CD4-positive, alpha-beta T cell treated with Interleukin-12 subunit alpha and Interleukin-12 subunit beta, for 1 hour (primary cell): ENCODE measurements at regions not wholly inside any gene's neighbourhood (a gene's known extent, or its start where the extent isn't known, plus 50 kb on each side); places are given as distances from the start of the nearest gene placed in this dataset.
"Not testable (repeated sequence)": the region's sequence is repeated elsewhere in the genome, so short reads cannot be mapped to it uniquely, and the experiment has no call there.

Source experiments
- DNase-seq: peaks from one replicate; pipeline ENCODE4 v3.0.0-alpha.2; 2020

DNA sequence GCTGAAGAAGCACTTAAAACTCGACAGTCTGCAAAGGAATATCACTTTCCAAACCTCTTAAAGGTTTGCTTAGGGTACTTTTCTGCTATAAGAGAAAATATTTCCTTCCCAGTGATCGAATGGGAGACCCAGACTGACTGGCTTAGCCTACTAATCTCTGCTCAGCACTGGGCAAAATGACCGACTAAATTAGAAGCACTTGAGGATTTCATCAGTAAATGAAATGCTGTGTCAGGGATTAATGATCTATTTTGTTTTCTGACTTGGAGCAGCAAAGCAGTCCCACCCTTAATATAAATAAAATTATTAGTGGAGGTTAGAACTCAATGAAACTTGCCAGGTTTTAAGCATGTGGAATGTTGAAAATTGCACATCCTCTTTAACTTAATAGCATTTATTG lies 411.6 kb downstream of the NEBL start:
- DNase-seq, result no peak

- DNase-seq, result no peak
These were observed 416.1 kb downstream of the NEBL start for GRCh38 chr10:20481054-20481453.

DNA sequence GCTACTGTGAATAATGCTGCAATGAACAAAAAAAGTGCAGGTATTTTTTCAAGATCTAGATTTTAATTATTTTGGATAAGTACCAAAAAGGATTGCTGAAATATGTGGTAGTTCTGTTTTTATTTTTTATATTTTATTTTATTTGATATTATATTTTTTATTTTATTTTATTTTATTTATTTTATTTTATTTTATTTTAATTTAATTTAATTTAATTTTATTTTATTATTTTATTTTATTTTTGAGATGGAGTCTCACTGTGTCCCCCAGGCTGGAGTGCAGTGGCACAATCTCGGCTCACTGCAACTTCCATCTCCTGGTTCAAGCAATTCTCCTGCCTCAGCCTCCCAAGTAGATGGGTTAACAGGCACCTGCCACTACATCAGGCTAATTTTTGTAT lies 416.5 kb downstream of the NEBL start:
- DNase-seq, result not testable (repeated sequence)

DNA sequence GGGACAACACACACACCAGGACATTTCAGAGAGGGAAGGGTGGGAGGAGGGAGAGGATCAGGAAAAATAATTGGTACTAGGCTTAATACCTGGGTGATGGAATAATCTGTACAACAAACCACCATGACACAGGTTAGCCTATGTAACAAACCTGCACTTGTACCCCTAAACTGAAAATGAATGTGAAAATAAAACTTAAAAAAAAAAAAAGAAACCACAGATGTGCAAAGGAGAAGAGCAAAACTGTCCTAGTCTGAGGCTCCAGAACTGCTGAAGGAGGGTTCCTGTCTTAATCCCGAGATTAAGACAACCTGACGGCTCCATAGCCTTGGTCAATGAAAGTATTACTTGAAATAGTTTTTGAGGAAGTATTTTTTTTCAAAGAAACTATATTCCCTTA lies 423.0 kb downstream of the NEBL start:
- DNase-seq, result no peak

DNA sequence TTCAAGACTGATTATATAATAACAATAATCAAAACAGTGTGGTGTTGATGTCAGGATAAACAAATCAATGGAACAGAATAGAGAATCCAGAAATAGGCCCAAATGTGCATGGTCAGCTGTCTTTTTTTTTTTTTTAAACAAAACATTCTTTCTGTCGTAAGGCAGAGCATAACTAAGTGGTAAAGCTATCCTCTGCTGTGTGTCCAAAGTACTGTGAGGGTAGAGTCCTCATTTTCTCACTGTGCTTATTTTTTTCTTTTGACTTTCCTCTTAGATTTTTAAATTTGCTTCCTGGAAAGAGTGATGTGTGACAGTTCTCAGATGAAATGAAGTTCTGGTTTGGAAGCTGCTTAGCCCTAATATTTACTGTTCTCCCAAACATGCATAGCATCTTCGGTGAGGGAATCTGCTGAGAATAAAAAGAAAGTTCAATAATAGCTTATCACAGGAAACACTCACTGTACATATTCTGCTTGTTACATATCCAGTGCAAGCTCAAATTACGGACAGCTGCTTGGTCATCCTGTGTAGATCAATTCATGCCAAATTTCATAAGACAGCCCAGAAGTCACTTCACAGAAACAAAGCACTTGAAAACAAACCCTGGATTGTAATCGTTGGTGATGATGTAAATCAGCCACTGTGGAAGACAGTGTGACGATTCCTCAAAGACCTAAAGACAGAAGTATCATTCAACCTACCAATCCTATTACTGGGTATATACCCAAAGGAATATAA lies 423.9 kb downstream of the NEBL start:
- DNase-seq, result no peak

DNA sequence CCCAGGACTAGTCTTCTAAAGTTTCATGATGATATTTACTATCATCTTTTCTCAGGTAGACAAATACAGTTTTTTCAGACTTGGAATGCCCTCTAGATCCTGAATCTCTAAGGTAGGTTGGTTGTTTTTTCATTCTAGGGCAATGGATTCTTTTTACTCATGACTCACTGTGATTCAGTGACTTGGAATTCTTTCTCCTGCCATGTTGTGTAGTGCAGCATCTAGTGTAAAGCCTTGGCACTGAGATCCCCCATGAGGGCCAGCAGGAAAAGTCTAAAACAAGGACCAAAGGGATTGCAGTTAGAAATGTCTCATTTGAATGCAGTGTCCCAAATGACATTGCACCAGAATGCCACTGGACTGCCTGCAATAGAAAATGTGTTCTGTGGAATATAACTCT lies 430.4 kb downstream of the NEBL start:
- DNase-seq, result no peak

- DNase-seq, result no peak
These were observed 439.5 kb downstream of the NEBL start for GRCh38 chr10:20457649-20458048.

GRCh38 chr10:20455774-20456173 lies 441.3 kb downstream of the NEBL start:
- no peak for DNase-seq

GRCh38 chr10:20454331-20454730 lies 442.8 kb downstream of the NEBL start:
- DNase-seq, result no peak

- no peak for DNase-seq
These were observed 450.4 kb downstream of the NEBL start for GRCh38 chr10:20446561-20447193.

- no peak for DNase-seq
These were observed 454.0 kb downstream of the NEBL start for GRCh38 chr10:20443094-20443493.

GRCh38 chr10:20429742-20430141 lies 467.4 kb downstream of the NEBL start:
- DNase-seq, result no peak

GRCh38 chr10:20427821-20428220 lies 469.3 kb downstream of the NEBL start:
- no peak for DNase-seq

- no peak for DNase-seq
These were observed 478.8 kb downstream of the NEBL start for GRCh38 chr10:20418286-20418685.

- no peak for DNase-seq
These were observed 479.3 kb downstream of the NEBL start for GRCh38 chr10:20417791-20418190.

DNA sequence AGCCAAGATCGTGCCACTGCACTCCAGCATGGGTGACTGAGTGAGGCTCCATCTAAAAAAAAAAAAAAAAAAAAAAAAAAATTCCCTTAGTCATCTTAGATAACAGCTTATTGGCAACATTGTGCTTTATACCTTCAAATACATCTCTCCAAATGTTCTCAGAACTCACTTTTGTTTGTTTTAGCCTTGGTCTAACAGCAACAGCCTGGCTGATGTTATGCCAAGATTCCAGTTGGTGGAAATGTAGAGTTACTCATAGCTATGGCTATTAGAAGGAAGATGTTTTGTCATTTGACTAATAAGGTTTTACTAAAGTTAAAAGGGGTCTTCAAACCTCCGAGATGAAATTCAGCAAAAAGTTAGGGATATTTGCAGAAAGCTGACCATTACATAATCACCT lies 481.4 kb downstream of the NEBL start:
- DNase-seq, result no peak

DNA sequence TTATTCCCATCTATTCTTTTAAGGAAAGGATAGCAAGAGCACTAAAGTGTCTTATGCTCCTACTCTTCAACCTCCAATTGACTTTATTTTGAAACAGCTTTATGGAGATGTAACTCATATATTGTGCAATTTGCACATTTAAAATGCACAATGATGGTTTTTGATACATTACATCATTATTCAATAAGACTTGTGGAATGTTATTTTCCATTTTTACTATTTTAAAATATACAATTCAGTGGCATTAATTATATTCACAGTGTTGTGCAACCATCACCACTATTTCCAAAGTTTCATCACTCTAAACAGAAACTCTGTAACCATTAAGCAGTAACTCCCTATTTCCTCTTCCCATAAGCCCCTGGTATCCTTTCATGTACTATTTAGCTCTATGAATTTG lies 489.8 kb downstream of the NEBL start:
- DNase-seq, result no peak

DNA sequence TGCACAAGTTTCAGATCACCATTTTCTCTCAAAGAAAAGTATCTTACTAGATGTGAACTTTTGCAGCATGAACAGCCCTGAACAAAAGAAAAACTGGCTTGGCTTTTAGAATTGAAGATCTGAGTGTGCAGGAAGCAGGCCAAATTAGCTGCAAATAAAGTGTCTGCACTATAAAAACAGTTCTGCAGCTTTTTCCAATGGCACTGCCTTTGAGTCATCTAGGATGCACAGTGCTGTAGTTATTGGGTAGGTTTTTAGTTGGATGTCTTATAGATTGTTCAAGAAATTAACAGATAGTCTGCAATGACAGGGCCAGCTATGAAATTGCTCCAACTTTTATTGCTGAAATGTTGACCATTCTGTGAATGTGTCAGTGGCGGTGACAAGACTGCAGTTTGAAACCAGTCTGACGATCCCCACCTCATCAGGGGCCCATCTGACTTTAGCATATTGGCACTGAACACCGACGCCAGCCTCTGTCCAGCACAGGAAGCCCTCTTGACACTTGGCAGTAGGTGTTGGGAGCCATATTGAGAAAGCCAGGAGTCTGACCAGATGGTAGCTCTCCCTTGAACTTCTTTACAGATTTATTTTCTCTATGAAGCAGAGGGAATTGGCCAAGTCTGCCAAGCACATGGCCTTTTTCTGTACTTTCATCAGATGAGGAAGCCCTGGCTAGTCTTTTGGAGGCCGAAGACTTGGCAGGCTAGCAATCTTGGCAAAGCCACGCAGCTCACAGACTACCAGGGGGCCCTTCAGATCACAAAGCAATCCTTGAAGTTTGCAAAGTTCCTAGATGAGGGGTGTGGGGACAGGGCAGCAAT lies 490.6 kb downstream of the NEBL start:
- DNase-seq, result no peak

DNA sequence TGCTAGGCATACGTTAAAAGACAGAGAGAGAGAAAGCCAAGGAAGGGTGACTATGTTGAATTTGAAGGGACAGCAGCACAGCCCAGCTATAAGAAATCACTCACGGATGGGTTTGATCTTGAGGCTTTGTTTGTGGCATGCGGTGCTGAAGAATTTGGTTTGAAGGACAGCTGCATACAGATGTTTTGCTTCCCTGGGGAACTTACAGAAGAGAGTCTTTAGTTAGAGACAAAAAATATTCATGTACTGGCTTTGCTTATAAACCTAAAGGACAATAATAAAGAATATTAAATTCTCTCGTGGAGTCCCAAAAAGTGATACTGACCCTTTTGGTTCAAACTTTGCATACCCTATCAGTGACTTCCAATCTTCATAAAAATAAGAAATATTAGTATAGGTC lies 491.4 kb downstream of the NEBL start:
- DNase-seq, result no peak

DNA sequence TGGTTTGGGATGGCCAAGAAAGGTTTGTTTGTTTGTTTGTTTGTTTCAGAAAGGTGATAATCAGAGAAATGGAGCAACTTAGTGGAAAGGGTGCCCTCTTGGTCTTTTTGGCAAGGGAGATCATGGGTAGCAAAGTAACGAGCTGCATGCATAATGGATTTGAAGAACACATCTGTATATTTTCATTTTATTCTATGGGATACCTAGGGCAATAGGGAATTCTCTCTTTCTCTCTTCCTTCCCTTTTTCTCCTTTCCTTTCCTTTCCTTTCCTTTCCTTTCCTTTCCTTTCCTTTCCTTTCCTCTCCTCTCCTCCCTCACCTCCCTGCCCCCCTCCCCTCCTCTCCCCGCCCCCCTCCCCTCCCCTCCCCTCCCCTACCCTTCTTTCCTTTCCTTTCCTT lies 492.1 kb downstream of the NEBL start:
- DNase-seq, result no peak

DNA sequence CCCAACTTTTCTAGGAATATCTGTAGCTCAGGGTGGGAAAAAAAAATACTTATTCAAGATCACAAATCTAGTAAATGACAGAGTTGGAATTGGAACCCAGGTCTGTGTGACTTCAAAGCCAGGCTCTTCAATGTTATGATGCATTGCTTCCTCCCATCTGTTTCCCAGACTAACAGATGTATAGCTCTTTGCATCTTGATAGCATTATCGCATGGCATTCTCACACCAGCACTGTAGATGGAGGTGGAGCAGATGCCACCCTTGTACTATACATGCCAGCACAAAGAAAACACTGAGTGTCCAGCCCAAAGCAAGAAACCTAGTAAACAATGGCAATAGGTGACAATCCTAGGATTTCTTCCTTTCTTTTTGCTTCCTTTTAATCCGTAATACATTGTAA lies 497.3 kb downstream of the NEBL start:
- no peak for DNase-seq

DNA sequence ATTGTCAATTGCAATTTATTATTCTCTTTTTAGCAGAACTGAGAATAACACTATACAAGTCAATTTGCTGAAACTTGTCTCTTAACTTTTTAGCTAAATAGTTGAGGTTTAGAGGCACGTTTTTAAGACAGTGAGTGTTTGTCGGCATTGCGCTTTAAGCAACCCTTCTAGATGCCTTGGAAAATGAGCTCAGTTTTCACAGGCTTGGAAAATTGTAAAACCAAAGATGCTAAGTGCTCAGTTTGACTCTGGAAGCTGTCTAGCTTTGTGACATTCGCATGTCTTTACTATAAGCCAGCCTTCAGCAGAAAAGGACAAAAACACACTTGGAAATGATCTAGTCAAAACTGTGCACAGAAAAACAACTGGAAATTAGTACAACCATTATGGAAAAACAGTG lies 500.4 kb downstream of the NEBL start:
- no peak for DNase-seq

GRCh38 chr10:20396205-20396604 lies 500.9 kb downstream of the NEBL start:
- no peak for DNase-seq

- DNase-seq, result no peak
These were observed 505.5 kb downstream of the NEBL start for GRCh38 chr10:20391629-20392028.
